ENCODE measurements at regions not wholly inside any gene's neighbourhood (a gene's known extent, or its start where the extent isn't known, plus 50 kb on each side); places are given as distances from the start of the nearest gene placed in this dataset.

DNA sequence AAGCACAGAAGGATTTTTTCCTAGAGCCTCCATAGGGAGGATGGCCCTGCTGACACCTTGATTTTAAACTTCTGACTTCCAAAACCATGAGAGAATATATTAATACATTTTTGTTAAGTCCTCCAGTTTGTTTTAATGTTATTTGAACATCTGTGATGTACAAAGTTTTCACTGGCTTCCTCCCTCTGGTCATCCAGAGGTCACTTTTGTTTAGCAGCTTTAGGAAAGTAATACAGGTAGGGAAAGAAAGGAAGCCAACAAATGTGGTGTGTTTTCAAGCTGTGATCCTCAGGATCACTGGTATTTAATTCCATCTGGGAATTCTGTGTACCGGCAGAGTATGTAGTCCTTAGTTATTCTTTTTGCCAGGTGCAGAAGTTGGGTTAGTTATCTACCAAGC is 488.8 kb upstream of the ATXN8OS start:
- TF ChIP-seq POLR2A (IDR thresholded peaks at IDR 0.05) (no peak), POLR2AphosphoS5 (IDR thresholded peaks at IDR 0.05) (no peak)
- TF ChIP-seq, protein P1, sequence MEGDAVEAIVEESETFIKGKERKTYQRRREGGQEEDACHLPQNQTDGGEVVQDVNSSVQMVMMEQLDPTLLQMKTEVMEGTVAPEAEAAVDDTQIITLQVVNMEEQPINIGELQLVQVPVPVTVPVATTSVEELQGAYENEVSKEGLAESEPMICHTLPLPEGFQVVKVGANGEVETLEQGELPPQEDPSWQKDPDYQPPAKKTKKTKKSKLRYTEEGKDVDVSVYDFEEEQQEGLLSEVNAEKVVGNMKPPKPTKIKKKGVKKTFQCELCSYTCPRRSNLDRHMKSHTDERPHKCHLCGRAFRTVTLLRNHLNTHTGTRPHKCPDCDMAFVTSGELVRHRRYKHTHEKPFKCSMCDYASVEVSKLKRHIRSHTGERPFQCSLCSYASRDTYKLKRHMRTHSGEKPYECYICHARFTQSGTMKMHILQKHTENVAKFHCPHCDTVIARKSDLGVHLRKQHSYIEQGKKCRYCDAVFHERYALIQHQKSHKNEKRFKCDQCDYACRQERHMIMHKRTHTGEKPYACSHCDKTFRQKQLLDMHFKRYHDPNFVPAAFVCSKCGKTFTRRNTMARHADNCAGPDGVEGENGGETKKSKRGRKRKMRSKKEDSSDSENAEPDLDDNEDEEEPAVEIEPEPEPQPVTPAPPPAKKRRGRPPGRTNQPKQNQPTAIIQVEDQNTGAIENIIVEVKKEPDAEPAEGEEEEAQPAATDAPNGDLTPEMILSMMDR (IDR thresholded peaks at IDR 0.05) = no peak
